NCI-H82 (cell line): ENCODE measurements at regions not wholly inside any gene's neighbourhood (a gene's known extent, or its start where the extent isn't known, plus 50 kb on each side); places are given as distances from the start of the nearest gene placed in this dataset.
"Not testable (repeated sequence)": the region's sequence is repeated elsewhere in the genome, so short reads cannot be mapped to it uniquely, and the experiment has no call there.

ENCODE experiments used
- DNase-seq: peaks from one replicate; lab custom pipeline; 2025; lab: John Stamatoyannopoulos, UW

DNA sequence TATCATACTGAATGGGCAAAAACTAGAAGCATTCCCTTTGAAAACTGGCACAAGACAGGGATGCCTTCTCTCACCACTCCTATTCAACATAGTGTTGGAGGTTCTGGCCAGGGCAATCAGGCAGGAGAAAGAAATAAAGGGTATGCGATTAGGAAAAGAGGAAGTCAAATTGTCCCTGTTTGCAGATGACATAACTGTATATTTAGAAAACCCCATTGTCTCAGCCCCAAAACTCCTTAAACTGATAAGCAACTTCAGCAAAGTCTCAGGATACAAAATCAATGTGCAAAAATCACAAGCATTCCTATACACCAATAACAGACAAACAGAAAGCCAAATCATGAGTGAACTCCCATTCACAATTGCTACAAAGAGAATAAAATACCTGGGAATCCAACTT lies 52.5 kb upstream of the CCDC71L start:
- not testable (repeated sequence) for DNase-seq

- not testable (repeated sequence) for DNase-seq
Measured at GRCh38 chr7:106714590-106715442, 53.9 kb upstream of the CCDC71L start.

DNA sequence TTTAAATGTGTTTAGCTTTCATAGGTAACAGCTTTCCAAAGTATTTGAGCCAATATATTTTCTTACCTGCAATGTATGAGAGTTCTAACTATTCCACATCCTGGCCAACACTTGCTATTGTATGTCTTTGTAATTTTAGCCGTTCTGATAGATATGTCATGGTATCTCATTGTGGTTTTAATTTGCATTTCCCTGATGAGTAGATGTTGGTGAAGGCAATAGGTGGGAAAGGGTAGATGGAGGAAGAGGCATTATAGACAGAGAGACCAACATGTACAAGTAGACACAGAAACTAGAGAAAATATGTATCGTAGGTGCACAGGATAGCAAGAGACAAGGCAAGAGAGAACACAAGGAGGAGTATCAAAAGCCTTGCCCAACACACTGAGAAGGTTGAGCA lies 54.8 kb upstream of the CCDC71L start:
- DNase-seq, result no peak

- no peak for DNase-seq
Measured at GRCh38 chr7:106717254-106717954, 56.4 kb upstream of the CCDC71L start.

GRCh38 chr7:106717955-106718871 lies 57.3 kb upstream of the CCDC71L start:
- no peak for DNase-seq

GRCh38 chr7:106720641-106721040 lies 59.7 kb upstream of the CCDC71L start:
- DNase-seq, result no peak

DNA sequence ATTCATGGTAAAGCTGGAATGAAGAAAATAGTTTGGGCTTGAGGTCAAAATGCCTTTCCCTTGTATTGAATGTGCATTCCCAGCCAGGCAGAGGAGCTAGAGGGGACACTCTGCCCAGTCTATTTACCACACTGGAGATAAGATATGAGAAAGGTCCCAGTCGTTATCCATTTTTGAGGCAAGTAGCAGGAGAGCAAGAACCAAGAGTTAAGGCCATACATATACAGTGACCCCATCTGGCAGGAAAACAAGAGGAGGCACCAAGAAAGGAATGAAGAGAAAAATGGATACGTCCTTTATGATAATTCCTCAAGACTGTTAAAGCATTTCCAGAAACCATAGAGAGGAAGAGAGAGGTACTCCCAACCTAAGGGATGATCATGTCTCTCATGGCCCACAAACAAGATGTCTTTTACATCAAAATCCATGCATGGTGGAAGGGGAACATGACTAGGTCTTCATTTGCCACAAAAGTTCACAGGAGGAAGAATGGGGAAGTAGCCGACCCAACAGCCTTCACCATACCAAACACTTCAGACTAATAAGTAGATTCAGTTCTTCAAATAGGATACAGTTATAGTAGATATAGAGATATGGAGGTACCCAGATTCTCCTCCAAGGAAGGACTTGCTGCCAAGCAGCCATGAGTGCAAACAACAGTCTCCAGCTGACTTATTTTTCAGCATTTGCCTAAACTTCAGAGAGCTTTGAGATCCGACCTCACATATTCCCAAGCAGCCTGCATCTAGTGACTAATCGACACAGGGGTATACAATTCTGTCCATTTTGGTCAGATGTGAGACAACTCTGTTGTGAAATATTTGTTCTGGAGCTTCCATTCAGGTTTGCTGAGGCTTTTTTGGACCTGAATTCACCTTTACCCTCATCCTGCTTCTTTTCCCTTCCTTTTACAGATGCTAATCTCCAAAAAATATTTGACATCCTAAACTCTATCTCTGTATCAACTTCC lies 61.1 kb upstream of the CCDC71L start:
- no peak for DNase-seq

- no peak for DNase-seq
Measured at GRCh38 chr7:106723398-106723797, 62.4 kb upstream of the CCDC71L start.

DNA sequence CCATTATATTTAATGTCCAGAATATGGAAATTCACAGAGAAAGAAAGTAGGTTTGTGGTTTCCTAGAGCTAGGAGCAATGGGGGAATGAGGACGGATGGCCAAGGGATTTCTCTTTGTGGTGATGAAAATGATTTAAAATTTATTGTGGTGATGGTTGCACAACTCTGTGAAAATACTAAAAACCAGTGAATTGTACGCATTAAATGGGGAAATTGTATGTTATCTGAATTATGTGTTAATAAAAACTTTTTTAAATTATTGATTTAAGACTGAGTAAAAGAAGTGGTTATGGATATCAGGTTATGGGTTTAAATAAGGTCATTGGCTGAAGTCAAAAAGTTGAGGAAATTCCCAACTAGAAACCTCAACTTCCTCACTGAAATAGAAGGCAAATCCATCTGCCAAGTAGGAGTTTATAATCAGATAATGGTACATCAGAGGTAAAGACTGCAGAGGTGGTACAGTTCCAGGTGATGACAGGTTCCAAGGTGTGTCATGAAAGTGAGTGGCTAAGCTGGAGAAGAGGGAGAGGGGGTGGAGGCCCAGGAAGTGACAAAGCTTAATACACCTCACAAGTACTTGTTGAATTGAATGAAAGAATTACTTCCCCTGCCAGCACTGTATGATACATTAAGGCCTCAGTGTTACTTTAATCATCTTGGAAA lies 68.9 kb upstream of the CCDC71L start:
- no peak for DNase-seq

DNA sequence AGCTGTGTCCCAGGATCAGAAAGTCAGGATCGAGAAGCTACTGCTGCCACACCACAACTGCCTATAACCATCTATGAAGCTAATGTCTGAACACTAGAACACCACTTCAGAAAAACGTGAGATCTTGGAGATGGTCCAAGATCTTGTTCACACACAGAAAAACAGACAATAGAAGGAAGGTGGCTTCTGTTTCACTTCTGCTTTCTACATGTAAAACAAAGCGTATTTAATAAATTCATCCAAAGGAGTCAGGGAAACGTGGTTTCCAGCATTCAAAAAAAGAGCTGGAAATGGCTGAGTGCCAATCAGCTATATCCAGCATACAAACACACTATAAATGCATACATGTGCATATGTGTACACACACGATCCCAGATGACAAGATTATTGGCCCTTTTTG lies 70.2 kb upstream of the CCDC71L start:
- no peak for DNase-seq

GRCh38 chr7:106731646-106732444 lies 70.9 kb upstream of the CCDC71L start:
- no peak for DNase-seq

DNA sequence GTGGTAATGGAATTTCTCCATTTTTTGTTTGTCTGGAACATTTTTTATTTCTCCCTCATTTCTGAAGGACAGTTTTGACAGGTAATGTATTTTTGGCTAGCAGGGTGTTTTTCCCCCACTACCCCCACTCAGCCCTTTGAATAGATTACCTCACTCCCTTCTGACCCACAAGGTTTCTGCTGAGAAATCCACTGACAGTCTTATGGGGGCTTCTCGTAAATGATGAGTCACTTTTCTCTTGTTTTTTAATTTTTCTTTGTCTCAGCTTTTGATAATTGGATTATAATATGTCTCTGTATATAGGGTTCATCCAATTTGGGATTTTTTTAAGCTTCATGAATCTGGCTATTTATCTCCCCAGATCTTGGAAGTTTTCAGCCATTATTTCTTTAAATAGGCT lies 74.7 kb upstream of the CCDC71L start:
- DNase-seq, result no peak

DNA sequence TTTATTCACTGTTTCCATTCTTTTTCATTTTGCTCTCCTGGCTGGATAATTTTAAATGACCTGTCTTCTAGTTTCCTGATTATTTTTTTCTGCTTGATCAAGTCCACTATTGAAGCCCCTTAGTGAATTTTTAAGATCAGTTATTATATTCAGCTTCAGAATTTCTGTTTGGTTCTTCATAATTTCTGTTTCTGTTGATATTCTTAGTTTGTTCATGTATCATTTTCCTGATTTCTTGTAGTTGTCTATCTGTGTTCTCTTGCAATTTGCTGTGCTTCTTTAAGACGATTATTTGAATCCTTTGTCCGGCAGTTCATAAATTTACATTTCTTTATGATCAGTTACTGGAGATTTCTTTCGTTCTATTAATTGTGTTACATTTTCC lies 75.2 kb upstream of the CCDC71L start:
- no peak for DNase-seq

DNA sequence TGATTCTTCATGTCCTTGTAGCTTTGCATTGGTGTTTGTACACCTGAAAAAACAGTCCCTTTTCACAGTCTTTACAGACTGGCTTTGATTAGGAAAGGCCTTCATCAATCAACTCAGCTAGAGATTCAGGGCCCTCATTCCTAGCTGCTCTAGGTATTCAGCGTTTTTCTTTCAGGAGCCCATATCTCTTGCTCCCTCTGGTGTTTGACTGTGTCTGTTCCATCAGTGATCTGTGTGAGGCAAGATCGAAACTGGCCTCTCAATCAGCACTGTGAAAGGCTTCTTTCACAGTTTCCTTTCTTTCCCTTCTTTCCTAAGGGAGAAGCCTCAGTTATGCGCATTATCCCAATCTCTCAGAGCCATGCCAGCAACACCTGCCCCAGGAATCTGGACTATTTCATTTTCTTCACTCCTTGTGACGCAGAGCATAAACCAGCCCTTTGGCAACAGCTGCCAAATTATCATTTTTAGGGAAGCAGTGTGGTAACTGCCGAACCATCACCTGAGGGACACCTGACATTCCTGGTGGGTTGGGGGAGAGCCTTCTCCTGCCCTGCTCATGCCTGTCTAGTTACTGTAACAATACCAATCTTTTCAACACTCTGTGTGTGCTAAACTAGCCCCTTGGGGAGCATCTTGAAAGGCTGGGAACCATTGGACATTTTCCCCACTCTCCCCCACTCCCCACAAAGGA lies 75.7 kb upstream of the CCDC71L start:
- DNase-seq, result no peak

DNA sequence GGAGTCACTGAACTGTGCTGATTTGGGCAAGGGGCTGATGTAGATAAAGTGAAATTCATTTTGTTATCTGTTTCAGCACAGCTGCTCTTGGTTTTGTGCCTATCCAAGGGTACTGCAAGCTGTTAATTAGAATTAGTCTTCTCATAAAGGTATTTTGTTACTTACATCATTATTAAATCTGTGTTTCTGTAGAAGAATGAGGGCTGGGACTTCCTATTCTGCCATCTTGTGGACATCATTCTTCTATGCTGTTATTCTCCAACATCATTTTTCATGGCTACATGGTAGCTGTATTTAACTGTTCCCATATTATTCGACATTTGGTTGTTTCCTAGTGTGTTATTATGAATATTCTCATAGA lies 76.2 kb upstream of the CCDC71L start:
- DNase-seq, result no peak

DNA sequence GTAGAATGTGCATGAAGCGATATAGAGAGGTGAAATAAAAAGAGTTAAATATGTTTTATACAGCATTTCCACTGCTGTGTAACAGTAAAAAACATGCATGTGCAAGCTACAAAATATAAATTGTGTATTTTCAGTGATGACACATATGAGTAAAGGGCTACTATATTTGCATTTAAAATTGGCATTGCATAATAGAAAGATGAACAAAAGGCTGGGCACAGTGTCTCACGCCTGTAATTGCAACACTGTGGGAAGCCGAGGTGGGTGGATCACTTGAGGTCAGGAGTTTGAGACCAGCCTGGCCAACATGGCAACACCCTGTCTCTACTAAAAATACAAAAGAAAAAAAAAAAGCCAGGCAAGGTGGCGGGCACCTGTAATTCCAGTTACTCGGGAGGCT lies 79.8 kb upstream of the CCDC71L start:
- DNase-seq, result no peak

GRCh38 chr7:106744563-106745091 lies 83.7 kb upstream of the CCDC71L start:
- no peak for DNase-seq

DNA sequence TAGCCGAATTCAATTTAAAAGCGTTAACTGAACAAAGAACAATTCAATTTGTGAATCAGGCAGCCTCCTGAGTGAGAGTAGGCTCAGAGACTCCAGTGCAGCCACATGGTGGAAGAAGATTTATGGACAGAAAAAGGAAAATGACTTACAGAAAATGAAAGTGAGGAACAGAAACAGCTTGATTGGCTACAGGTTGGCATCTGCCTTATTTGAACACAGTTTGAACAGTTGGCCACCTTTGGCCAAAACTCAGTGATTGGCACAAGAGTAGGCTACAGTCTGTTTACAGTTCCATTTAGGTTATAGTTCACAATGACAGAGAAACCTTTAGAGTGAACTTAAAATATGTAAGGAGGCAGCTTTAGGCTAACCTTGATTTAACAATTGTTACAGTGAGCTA lies 86.3 kb upstream of the CCDC71L start:
- DNase-seq, result not testable (repeated sequence)

- DNase-seq, result no peak
Measured at GRCh38 chr7:106747804-106748203, 86.8 kb upstream of the CCDC71L start.
